GM18502 (cell line): ENCODE measurements at regions not wholly inside any gene's neighbourhood (a gene's known extent, or its start where the extent isn't known, plus 50 kb on each side); places are given as distances from the start of the nearest gene placed in this dataset.
"Not testable (repeated sequence)": the region's sequence is repeated elsewhere in the genome, so short reads cannot be mapped to it uniquely, and the experiment has no call there.

Experiments used
- ATAC-seq: cut with Tn5 transposase; IDR thresholded peaks from one replicate; pipeline ENCODE4 v1.9.1; 2021; ENCODE audit warnings: mild to moderate bottlenecking; ENCODE audit not compliant: unreplicated experiment, poor library complexity

DNA sequence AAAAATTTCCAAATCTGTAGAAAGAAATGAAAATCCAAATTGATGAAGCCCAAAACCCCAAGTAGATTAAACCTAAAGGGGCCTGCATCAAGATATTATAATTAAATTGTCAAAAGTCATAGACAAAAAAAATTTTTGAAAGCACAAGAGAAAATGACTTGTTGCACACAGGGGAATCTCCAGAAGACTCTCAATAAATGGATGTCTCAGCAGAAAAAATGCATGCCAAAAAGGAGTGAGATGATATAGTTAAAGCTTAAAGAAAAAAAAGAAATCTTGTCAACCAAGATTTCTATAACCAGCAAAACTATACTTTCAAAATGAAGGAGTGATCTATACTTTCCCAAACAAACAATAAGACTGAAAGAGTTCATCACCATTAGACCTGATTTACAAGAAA is 393.2 kb upstream of the SPAG17 start:
- no peak for ATAC-seq

DNA sequence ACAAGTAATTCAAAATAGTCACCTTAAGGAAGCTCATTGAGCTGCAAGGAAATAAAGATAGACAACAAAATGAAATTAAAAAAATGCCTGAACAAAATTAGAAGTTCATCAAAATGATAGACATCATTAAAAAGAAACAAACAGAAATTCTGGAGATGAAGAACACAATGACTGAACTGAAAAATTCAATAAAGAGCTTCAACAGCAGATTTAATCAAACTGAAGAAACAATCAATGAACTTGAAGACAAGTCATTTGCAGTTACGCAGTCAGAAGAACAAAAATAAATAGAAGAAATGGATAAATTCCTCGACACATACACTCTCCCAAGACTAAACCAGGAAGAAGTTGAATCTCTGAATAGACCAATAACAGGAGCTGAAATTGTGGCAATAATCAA is 390.0 kb upstream of the SPAG17 start:
- no peak for ATAC-seq

- ATAC-seq, result no peak
Observed at GRCh38 chr1:118564961-118565703, 380.1 kb upstream of the SPAG17 start.

DNA sequence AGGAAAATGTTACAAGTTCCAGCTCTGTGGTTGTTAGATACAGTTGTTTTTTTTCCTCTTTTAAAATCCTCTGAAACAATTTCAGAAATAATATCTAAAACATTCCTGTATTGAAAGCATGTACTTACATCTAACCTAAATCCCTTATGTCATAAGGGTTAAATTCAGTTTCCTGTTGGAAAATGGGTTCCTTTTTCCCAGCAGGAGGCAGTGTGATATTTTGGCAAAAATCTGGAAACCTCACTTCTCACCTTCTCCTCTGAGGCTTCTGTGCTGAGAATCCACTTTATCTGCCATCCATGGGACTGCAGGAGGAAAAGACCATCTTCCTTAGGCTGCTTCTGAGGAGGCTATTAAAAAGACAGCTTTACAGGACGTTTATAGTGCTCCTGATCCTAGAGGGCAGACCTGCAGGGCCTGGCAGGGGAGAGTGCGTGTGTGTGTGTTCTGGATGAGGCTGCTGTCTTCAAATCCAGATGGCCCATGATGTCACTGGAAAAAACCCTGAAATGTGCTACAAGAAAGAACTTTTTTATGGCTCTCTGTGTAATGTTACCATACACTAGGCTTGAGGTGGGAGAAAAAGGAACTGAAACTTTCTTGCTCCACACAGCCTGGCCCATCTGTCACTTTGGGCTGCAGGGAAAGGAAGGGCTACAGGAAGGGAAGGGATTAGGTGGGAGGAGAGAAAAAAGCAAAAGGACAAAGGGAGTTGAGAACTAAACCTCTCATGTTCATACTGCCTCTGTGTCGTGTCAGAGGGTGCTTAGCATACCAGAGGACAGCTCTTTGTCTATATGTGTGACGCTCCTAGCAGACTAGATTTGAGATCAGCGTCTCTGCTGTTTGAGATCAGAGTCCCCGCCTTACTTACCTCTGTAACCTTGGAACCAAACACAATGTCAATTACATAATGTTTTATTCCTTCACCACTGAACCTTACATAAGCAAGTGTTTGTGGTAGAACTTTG is 379.2 kb upstream of the SPAG17 start:
- peak; percentile 73 for ATAC-seq

GRCh38 chr1:118558933-118559332 is 373.9 kb upstream of the SPAG17 start:
- no peak for ATAC-seq

GRCh38 chr1:118556936-118557335 is 371.9 kb upstream of the SPAG17 start:
- no peak for ATAC-seq

GRCh38 chr1:118555638-118556037 is 370.6 kb upstream of the SPAG17 start:
- ATAC-seq, result no peak

DNA sequence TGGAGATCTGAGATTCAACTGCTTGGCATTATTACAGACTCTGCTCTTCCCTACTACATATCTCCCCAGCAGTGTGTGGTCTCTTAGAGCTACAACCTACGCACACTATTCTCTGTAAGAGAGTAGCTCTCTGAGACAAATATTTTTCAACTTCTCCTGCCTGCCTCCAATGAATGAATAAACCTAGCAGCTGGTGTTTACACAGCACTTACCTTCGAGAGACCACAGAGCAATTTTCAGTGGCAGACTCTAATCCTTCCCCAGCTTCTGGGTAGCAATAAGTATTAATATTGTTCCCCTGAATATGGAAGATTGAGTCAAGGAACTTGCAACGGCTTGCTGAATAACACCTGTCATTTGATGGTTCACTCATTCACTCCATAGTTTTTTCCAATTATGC is 350.9 kb upstream of the SPAG17 start:
- ATAC-seq, result no peak

DNA sequence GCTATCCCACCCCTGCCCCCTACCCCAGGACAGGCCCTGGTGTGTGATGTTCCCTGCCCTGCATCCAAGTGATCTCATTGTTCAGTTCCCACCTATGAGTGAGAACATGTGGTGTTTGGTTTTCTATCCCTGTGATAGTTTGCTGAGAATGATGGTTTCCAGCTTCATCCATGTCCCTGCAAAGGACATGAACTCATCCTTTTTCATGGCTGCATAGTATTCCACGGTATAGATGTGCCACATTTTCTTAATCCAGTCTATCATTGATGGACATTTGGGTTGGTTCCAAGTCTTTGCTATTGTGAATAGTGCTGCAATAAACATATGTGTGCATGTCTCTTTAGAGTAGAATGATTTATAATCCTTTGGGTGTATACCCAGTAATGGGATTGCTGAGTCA is 326.9 kb upstream of the SPAG17 start:
- not testable (repeated sequence) for ATAC-seq

GRCh38 chr1:118504867-118505266 is 319.8 kb upstream of the SPAG17 start:
- ATAC-seq, result no peak

DNA sequence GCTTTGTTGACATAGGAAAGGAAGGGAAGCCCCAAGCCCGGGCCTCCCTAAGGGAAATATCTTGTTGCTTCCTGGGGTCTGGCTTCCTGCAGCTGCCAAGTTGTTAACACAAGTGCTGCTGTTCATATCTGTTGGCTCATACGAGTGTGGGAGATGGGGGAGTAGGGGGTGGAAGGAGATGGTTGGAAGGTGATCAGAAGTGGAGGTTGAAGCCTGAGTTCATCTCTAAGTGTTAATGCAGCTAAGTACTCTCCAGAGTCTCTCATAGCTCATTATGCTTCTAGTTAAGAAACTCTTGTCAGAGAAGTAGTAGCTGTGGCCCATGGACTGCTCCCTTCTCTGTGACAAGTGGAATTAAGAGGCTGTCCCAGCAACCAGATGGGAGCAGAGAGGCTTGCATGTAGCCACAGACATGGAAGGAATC is 319.2 kb upstream of the SPAG17 start:
- no peak for ATAC-seq

DNA sequence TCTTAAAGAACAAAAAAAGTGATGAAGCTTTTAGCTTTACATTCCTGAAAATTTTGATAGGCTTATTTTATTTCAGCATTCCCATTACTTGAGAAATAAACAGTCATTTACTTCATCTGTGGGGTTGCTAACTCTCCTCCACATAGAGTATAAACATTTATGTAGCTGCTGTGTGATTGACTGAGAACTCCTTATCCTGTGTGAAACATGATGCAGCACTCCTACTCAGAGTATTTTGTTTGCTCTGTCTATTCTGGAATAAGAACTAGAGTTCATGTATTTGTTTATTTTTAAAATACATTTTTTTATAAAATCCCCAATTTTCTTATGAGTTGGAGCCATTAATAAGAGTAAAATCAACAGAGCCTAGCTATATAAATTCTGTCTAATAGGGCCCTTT is 318.7 kb upstream of the SPAG17 start:
- no peak for ATAC-seq

GRCh38 chr1:118494998-118495397 is 310.0 kb upstream of the SPAG17 start:
- no peak for ATAC-seq

DNA sequence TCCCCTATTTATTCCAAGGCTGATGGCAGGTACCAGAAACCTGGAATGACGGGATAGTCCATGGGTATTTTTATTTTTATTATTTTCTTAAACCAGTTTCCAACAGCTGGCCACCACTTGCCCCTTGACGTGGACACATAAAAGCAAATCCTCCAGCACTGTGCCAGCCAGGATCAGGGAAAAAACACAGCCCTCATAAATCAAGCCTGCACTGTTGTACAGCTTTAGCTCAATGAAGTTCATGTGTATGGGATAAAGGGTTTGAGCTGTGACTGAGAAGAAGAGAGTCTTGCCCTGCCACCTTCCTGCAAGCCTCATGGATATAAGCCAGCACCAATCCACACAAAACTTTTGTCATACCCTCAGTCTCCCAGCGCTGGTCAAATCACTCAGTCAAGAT is 303.8 kb upstream of the SPAG17 start:
- ATAC-seq, result no peak

- no peak for ATAC-seq
Observed at GRCh38 chr1:118487932-118488331, 302.9 kb upstream of the SPAG17 start.

DNA sequence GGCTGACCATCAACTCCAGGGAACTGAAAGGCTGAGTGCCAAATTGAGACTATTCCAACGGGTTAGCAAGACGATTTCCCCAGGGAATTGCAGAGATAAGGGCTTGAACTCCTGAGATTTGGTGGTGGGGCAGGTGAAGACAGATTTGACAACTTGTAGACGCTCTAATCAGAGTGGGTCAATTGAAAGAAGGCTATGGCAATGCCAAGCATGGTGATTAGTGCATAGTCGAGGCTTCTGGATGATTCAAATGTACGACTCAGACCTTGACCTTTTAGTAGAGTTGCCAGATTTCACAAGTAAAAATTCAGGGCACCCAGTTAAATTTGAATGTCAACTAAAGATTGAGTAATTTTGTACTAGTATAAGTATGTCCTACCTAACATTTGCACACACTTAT is 302.1 kb upstream of the SPAG17 start:
- ATAC-seq, result no peak

GRCh38 chr1:118486199-118486598 is 301.2 kb upstream of the SPAG17 start:
- ATAC-seq, result no peak

DNA sequence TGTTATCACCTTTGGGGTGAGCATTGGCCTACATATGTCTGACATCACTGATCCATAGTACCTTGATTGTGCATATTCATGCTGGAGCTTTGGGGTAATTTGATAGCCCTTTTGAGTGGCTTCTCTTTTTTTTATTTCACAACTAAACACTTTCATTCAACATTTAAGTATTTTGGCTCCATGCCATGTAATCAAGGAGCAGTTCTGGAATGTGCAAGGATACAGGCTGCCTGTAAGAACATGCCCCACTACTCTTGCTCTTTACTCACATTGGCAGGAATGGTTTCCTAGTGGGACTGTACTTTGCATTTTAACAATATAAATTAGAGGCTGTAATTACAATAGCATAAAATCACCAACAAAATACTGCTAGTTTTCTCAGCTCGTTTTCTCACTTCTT is 300.7 kb upstream of the SPAG17 start:
- no peak for ATAC-seq

- no peak for ATAC-seq
Observed at GRCh38 chr1:118484893-118485292, 299.9 kb upstream of the SPAG17 start.

DNA sequence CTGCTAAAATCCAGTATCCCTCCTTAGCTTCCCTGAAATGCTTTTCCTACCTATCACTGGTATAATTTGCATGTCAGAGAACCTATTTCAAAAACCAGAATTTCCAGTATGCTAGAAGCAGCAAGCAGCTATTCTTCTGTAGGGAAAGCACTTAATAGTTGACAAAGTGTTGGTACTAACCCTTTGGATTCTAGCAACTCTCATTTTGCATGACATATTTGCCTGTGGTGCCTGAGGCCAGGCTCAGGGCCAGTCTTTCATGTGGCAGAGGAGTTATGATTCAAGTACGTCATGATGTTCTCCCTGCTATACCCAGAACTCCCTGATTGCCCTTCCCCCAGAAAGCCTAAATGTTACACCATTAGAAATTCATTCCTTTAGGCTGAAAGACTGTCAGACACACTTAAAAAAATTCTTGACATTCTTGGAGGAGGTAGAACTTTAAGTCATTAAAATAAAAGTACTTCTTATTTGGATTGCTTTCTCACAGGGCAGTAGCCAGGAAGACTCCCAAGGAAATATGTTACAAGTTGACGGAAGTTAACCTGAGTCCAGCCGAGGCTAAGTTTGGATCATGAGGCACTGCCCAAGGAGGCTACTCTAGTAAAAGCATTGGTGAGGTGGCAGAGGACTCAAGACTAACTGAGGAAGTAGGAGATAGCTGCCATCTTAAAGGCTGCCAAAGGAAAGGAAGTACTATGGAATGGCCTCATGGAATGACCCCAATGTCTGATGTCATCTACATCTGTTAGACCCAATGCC is 298.4 kb upstream of the SPAG17 start:
- ATAC-seq, result no peak

- ATAC-seq, result no peak
Observed at GRCh38 chr1:118481126-118481525, 296.1 kb upstream of the SPAG17 start.
